Fibroblast of lung (primary cell): ENCODE measurements at regions not wholly inside any gene's neighbourhood (a gene's known extent, or its start where the extent isn't known, plus 50 kb on each side); places are given as distances from the start of the nearest gene placed in this dataset.

ENCODE experiments used
- DNase-seq, 2 donors: peaks; one replicate each; pipeline versions ENCODE4 v3.0.0 to v3.0.0-alpha.2; 2010; ENCODE audit warnings: low read depth in 2 of 2
- H2AFZ ChIP-seq: 2 replicates; pipeline ENCODE4 v1.5.1; 2012; ENCODE audit warnings: low read length, control low read depth, inconsistent platforms
- H3K27ac ChIP-seq: 2 replicates; pipeline ENCODE4 v1.5.1; 2011; ENCODE audit warnings: low read length, control low read depth; ENCODE audit not compliant: insufficient read depth
- H3K27me3 ChIP-seq: 2 replicates; pipeline ENCODE4 v1.5.1; 2011; ENCODE audit warnings: mild to moderate bottlenecking, low read length; ENCODE audit not compliant: control insufficient read depth, insufficient read depth
- H3K36me3 ChIP-seq: 2 replicates; pipeline ENCODE4 v1.5.1; 2011; ENCODE audit warnings: low read length; ENCODE audit not compliant: control insufficient read depth, insufficient read depth
- H3K4me1 ChIP-seq: 2 replicates; pipeline ENCODE4 v1.5.1; 2011; ENCODE audit warnings: low read length; ENCODE audit not compliant: control insufficient read depth, insufficient read depth; ENCODE audit errors: extremely low read depth
- H3K4me2 ChIP-seq: 2 replicates; pipeline ENCODE4 v1.5.1; 2011; ENCODE audit warnings: low read length, control low read depth; ENCODE audit not compliant: insufficient read depth; ENCODE audit errors: extremely low read depth
- H3K4me3 ChIP-seq, 4 experiments: fragments of 200-600 bp in 1 of 4; sonication (generic) in 1 of 4; replicated peaks in 1 of 4; 2 replicates each; pipeline ENCODE4 v1.5.1; 2011 to 2016; ENCODE audit warnings: low read length in 4 of 4, low read depth in 3 of 4, mild to moderate bottlenecking in 3 of 4, control low read depth in 2 of 4, inconsistent platforms in 1 of 4, mixed read lengths in 1 of 4; ENCODE audit not compliant: insufficient read depth in 1 of 4; ENCODE audit errors: control extremely low read depth in 1 of 4
- H3K79me2 ChIP-seq: 2 replicates; pipeline ENCODE4 v1.5.1; 2012; ENCODE audit warnings: mild to moderate bottlenecking, low read length, inconsistent platforms; ENCODE audit not compliant: control insufficient read depth, insufficient read depth
- H3K9ac ChIP-seq: 2 replicates; pipeline ENCODE4 v1.5.1; 2011; ENCODE audit warnings: mild to moderate bottlenecking, low read length, control low read depth; ENCODE audit not compliant: insufficient read depth
- H3K9me3 ChIP-seq: 2 replicates; pipeline ENCODE4 v1.5.1; 2012; ENCODE audit warnings: low read depth, low read length; ENCODE audit not compliant: control insufficient read depth, insufficient read depth
- H4K20me1 ChIP-seq: 2 replicates; pipeline ENCODE4 v1.5.1; 2011; ENCODE audit warnings: low read length; ENCODE audit not compliant: control insufficient read depth, insufficient read depth; ENCODE audit errors: extremely low read depth
- CTCF ChIP-seq, 2 donors: IDR thresholded peaks in 1 of 2; conservative IDR thresholded peaks in 1 of 2; 1 replicate in 1 of 2; 2 replicates in 1 of 2; pipeline ENCODE4 v1.5.1; 2011 to 2012; ENCODE audit warnings: low read length in 2 of 2, control low read depth in 1 of 2, inconsistent platforms in 1 of 2, low read depth in 1 of 2, mild to moderate bottlenecking in 1 of 2
- EZH2 ChIP-seq: IDR thresholded peaks from 2 replicates; pipeline ENCODE4 v1.5.1; 2012; ENCODE audit warnings: low read length, control low read depth, mild to moderate bottlenecking; ENCODE audit errors: missing control alignments

DNA sequence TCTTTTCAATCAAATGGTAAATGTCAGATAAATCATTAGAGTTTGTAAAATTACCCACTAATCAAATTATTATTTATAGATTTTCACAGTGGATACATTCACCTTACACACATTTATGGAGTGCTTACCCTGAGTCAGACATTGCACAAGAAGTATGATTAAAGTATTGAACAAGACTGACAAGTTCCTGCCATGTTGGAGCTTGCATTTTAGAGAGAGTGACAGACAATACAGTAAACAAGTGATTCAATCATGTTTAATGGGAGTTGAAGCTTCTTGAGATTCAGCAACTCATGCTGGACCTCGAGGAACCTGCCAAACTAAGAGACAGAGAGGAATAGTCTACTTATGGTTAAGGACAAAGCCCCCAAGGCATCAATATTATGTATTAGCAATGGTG is 487.8 kb downstream of the PCDH17 start:
- no peak overlapping the region for H3K9ac ChIP-seq
- H3K4me2 ChIP-seq, result no peak overlapping the region
- no peak for TF ChIP-seq EZH2
- no peak for TF ChIP-seq CTCF (conservative IDR thresholded peaks at IDR 0.05 in 1 of 2, IDR thresholded peaks at IDR 0.05 in 1 of 2; ENCODE audit: low read depth in 1 of 2, low read length in 2 of 2)

GRCh38 chr13:58119804-58120203 is 488.3 kb downstream of the PCDH17 start:
- Histone ChIP-seq H3K4me1 (no peaks in the 10 kb centered on the region), H3K36me3 (no peaks in the 10 kb centered on the region), H2AFZ (no peak overlapping the region), H3K4me2 (no peak overlapping the region), H3K9me3 (no peaks in the 10 kb centered on the region), H3K79me2 (no peaks in the 10 kb centered on the region), H3K4me3 (no peak overlapping the region), H4K20me1 (no peaks in the 10 kb centered on the region), H3K9ac (no peak overlapping the region), H3K27me3 (no peaks in the 10 kb centered on the region), H3K27ac (no peak overlapping the region)
- TF ChIP-seq EZH2 (no peak), CTCF (conservative IDR thresholded peaks at IDR 0.05 in 1 of 2, IDR thresholded peaks at IDR 0.05 in 1 of 2; ENCODE audit: low read depth in 1 of 2, low read length in 2 of 2) (no peak)
- no peak for DNase-seq

More for the DNA sequence above, 487.8 kb downstream of the PCDH17 start:
- no peaks in the 10 kb centered on the region for H3K36me3 ChIP-seq
- H3K4me1 ChIP-seq, result no peaks in the 10 kb centered on the region
- DNase-seq, result no peak
- H3K79me2 ChIP-seq, result no peaks in the 10 kb centered on the region
- H3K9me3 ChIP-seq, result no peaks in the 10 kb centered on the region
- no peak overlapping the region for H3K4me3 ChIP-seq
- no peaks in the 10 kb centered on the region for H4K20me1 ChIP-seq
- no peak overlapping the region for H3K27ac ChIP-seq
- H2AFZ ChIP-seq, result no peak overlapping the region
- no peaks in the 10 kb centered on the region for H3K27me3 ChIP-seq

DNA sequence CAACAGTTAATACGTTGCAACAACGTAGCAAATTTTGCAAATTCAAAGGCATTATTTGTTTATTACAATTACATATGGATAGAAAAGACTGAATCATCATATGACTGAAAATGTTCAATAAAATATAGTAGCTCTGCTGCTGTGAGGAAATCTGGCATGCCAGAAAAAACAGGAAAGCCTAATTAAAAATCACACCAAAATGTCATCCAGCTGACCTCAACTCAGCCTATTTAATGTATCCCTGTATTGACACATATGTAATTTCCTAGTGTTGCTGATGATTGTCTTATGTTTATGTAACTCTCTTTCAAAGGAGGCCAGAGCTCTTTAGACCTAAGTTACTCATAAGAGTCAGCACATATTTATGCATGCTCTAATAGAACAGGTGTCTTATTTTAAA is 495.0 kb downstream of the PCDH17 start:
- H3K9me3 ChIP-seq, result no peaks in the 10 kb centered on the region
- no peaks in the 10 kb centered on the region for H4K20me1 ChIP-seq
- DNase-seq, result peak in 1 of 2 donors; percentile 59
- H3K27ac ChIP-seq, result no peak overlapping the region
- TF ChIP-seq CTCF (conservative IDR thresholded peaks at IDR 0.05 in 1 of 2, IDR thresholded peaks at IDR 0.05 in 1 of 2; ENCODE audit: low read depth in 1 of 2, low read length in 2 of 2), result no peak
- no peak for TF ChIP-seq EZH2
- H3K4me3 ChIP-seq, result no peak overlapping the region
- H3K9ac ChIP-seq, result no peak overlapping the region
- no peaks in the 10 kb centered on the region for H3K4me1 ChIP-seq
- H3K36me3 ChIP-seq, result no peaks in the 10 kb centered on the region
- no peak overlapping the region for H3K4me2 ChIP-seq
- H2AFZ ChIP-seq, result no peak overlapping the region
- H3K27me3 ChIP-seq, result no peaks in the 10 kb centered on the region
- H3K79me2 ChIP-seq, result no peaks in the 10 kb centered on the region
